ENCODE measurements at regions not wholly inside any gene's neighbourhood (a gene's known extent, or its start where the extent isn't known, plus 50 kb on each side); places are given as distances from the start of the nearest gene placed in this dataset.

GRCh38 chr4:45099471-45099870 lies 373.1 kb upstream of the GNPDA2 start:
- H3K27ac ChIP-seq (ENCODE audit: low read depth in 2 of 2, low read length in 2 of 2) = no peak overlapping the region

GRCh38 chr4:45094684-45095083 lies 368.3 kb upstream of the GNPDA2 start:
- no peak overlapping the region for H3K4me3 ChIP-seq (ENCODE audit: low read length in 2 of 2)
- no peaks in the 10 kb centered on the region for H3K4me1 ChIP-seq (ENCODE audit: control insufficient read depth in 2 of 2, insufficient read depth in 2 of 2, low read length in 2 of 2)
- H3K27ac ChIP-seq (ENCODE audit: low read depth in 2 of 2, low read length in 2 of 2) = no peak overlapping the region
- no peaks in the 10 kb centered on the region for H3K27me3 ChIP-seq (ENCODE audit: control insufficient read depth in 2 of 2, insufficient read depth in 2 of 2, low read length in 2 of 2)
- H3K36me3 ChIP-seq (ENCODE audit: control insufficient read depth in 2 of 2, insufficient read depth in 2 of 2, low read length in 2 of 2) = no peaks in the 10 kb centered on the region
- H3K9me3 ChIP-seq (ENCODE audit: control insufficient read depth in 2 of 2, low read length in 2 of 2) = peaks cover 0 to 6% of the 10 kb centered on the region in 2 donors
- no peak overlapping the region for H3K9ac ChIP-seq (ENCODE audit: low read depth in 1 of 2, low read length in 2 of 2)

More at GRCh38 chr4:45099471-45099870, 373.1 kb upstream of the GNPDA2 start:
- H3K4me1 ChIP-seq (ENCODE audit: control insufficient read depth in 2 of 2, insufficient read depth in 2 of 2, low read length in 2 of 2) = no peaks in the 10 kb centered on the region
- H3K9me3 ChIP-seq (ENCODE audit: control insufficient read depth in 2 of 2, low read length in 2 of 2) = no peaks in the 10 kb centered on the region
- no peaks in the 10 kb centered on the region for H3K36me3 ChIP-seq (ENCODE audit: control insufficient read depth in 2 of 2, insufficient read depth in 2 of 2, low read length in 2 of 2)
- H3K9ac ChIP-seq (ENCODE audit: low read depth in 1 of 2, low read length in 2 of 2) = no peak overlapping the region
- no peak overlapping the region for H3K4me3 ChIP-seq (ENCODE audit: low read length in 2 of 2)
- no peaks in the 10 kb centered on the region for H3K27me3 ChIP-seq (ENCODE audit: control insufficient read depth in 2 of 2, insufficient read depth in 2 of 2, low read length in 2 of 2)

GRCh38 chr4:45082101-45082500 lies 355.7 kb upstream of the GNPDA2 start:
- H3K4me3 ChIP-seq (ENCODE audit: low read length in 2 of 2) = no peak overlapping the region
- H3K27me3 ChIP-seq (ENCODE audit: control insufficient read depth in 2 of 2, insufficient read depth in 2 of 2, low read length in 2 of 2) = no peaks in the 10 kb centered on the region
- no peak overlapping the region for H3K9ac ChIP-seq (ENCODE audit: low read depth in 1 of 2, low read length in 2 of 2)
- no peaks in the 10 kb centered on the region for H3K9me3 ChIP-seq (ENCODE audit: control insufficient read depth in 2 of 2, low read length in 2 of 2)
- no peaks in the 10 kb centered on the region for H3K36me3 ChIP-seq (ENCODE audit: control insufficient read depth in 2 of 2, insufficient read depth in 2 of 2, low read length in 2 of 2)
- H3K27ac ChIP-seq (ENCODE audit: low read depth in 2 of 2, low read length in 2 of 2) = no peak overlapping the region
- no peaks in the 10 kb centered on the region for H3K4me1 ChIP-seq (ENCODE audit: control insufficient read depth in 2 of 2, insufficient read depth in 2 of 2, low read length in 2 of 2)

- Histone ChIP-seq H3K36me3 (ENCODE audit: control insufficient read depth in 2 of 2, insufficient read depth in 2 of 2, low read length in 2 of 2) (no peaks in the 10 kb centered on the region), H3K4me1 (ENCODE audit: control insufficient read depth in 2 of 2, insufficient read depth in 2 of 2, low read length in 2 of 2) (no peaks in the 10 kb centered on the region), H3K4me3 (ENCODE audit: low read length in 2 of 2) (no peak overlapping the region), H3K9ac (ENCODE audit: low read depth in 1 of 2, low read length in 2 of 2) (no peak overlapping the region), H3K9me3 (ENCODE audit: control insufficient read depth in 2 of 2, low read length in 2 of 2) (no peaks in the 10 kb centered on the region), H3K27ac (ENCODE audit: low read depth in 2 of 2, low read length in 2 of 2) (no peak overlapping the region), H3K27me3 (ENCODE audit: control insufficient read depth in 2 of 2, insufficient read depth in 2 of 2, low read length in 2 of 2) (no peaks in the 10 kb centered on the region)
Observed at GRCh38 chr4:45079616-45080015, 353.3 kb upstream of the GNPDA2 start.

GRCh38 chr4:45078201-45078600 lies 351.8 kb upstream of the GNPDA2 start:
- no peaks in the 10 kb centered on the region for H3K36me3 ChIP-seq (ENCODE audit: control insufficient read depth in 2 of 2, insufficient read depth in 2 of 2, low read length in 2 of 2)

GRCh38 chr4:45072981-45073380 lies 346.6 kb upstream of the GNPDA2 start:
- H3K27ac ChIP-seq (ENCODE audit: low read depth in 2 of 2, low read length in 2 of 2) = no peak overlapping the region
- H3K4me1 ChIP-seq (ENCODE audit: control insufficient read depth in 2 of 2, insufficient read depth in 2 of 2, low read length in 2 of 2) = no peaks in the 10 kb centered on the region
- no peak overlapping the region for H3K9ac ChIP-seq (ENCODE audit: low read depth in 1 of 2, low read length in 2 of 2)
- no peaks in the 10 kb centered on the region for H3K36me3 ChIP-seq (ENCODE audit: control insufficient read depth in 2 of 2, insufficient read depth in 2 of 2, low read length in 2 of 2)
- no peaks in the 10 kb centered on the region for H3K27me3 ChIP-seq (ENCODE audit: control insufficient read depth in 2 of 2, insufficient read depth in 2 of 2, low read length in 2 of 2)
- no peaks in the 10 kb centered on the region for H3K9me3 ChIP-seq (ENCODE audit: control insufficient read depth in 2 of 2, low read length in 2 of 2)
- H3K4me3 ChIP-seq (ENCODE audit: low read length in 2 of 2) = no peak overlapping the region

More at GRCh38 chr4:45078201-45078600, 351.8 kb upstream of the GNPDA2 start:
- H3K4me3 ChIP-seq (ENCODE audit: low read length in 2 of 2) = no peak overlapping the region
- no peak overlapping the region for H3K27ac ChIP-seq (ENCODE audit: low read depth in 2 of 2, low read length in 2 of 2)
- H3K4me1 ChIP-seq (ENCODE audit: control insufficient read depth in 2 of 2, insufficient read depth in 2 of 2, low read length in 2 of 2) = no peaks in the 10 kb centered on the region
- H3K27me3 ChIP-seq (ENCODE audit: control insufficient read depth in 2 of 2, insufficient read depth in 2 of 2, low read length in 2 of 2) = no peaks in the 10 kb centered on the region
- H3K9me3 ChIP-seq (ENCODE audit: control insufficient read depth in 2 of 2, low read length in 2 of 2) = no peaks in the 10 kb centered on the region
- H3K9ac ChIP-seq (ENCODE audit: low read depth in 1 of 2, low read length in 2 of 2) = no peak overlapping the region

GRCh38 chr4:45064741-45065140 lies 338.4 kb upstream of the GNPDA2 start:
- H3K27me3 ChIP-seq (ENCODE audit: control insufficient read depth in 2 of 2, insufficient read depth in 2 of 2, low read length in 2 of 2) = no peaks in the 10 kb centered on the region

GRCh38 chr4:45063696-45064095 lies 337.3 kb upstream of the GNPDA2 start:
- no peaks in the 10 kb centered on the region for H3K27me3 ChIP-seq (ENCODE audit: control insufficient read depth in 2 of 2, insufficient read depth in 2 of 2, low read length in 2 of 2)
- no peak overlapping the region for H3K27ac ChIP-seq (ENCODE audit: low read depth in 2 of 2, low read length in 2 of 2)
- H3K4me1 ChIP-seq (ENCODE audit: control insufficient read depth in 2 of 2, insufficient read depth in 2 of 2, low read length in 2 of 2) = no peaks in the 10 kb centered on the region

More at GRCh38 chr4:45064741-45065140, 338.4 kb upstream of the GNPDA2 start:
- Histone ChIP-seq H3K4me1 (ENCODE audit: control insufficient read depth in 2 of 2, insufficient read depth in 2 of 2, low read length in 2 of 2) (no peaks in the 10 kb centered on the region), H3K36me3 (ENCODE audit: control insufficient read depth in 2 of 2, insufficient read depth in 2 of 2, low read length in 2 of 2) (no peaks in the 10 kb centered on the region), H3K4me3 (ENCODE audit: low read length in 2 of 2) (no peak overlapping the region), H3K9me3 (ENCODE audit: control insufficient read depth in 2 of 2, low read length in 2 of 2) (no peaks in the 10 kb centered on the region), H3K27ac (ENCODE audit: low read depth in 2 of 2, low read length in 2 of 2) (no peak overlapping the region), H3K9ac (ENCODE audit: low read depth in 1 of 2, low read length in 2 of 2) (no peak overlapping the region)

GRCh38 chr4:45062935-45063545 lies 336.7 kb upstream of the GNPDA2 start:
- H3K9me3 ChIP-seq (ENCODE audit: control insufficient read depth in 2 of 2, low read length in 2 of 2) = no peaks in the 10 kb centered on the region
- H3K36me3 ChIP-seq (ENCODE audit: control insufficient read depth in 2 of 2, insufficient read depth in 2 of 2, low read length in 2 of 2) = no peaks in the 10 kb centered on the region
- H3K27me3 ChIP-seq (ENCODE audit: control insufficient read depth in 2 of 2, insufficient read depth in 2 of 2, low read length in 2 of 2) = no peaks in the 10 kb centered on the region
- H3K27ac ChIP-seq (ENCODE audit: low read depth in 2 of 2, low read length in 2 of 2) = no peak overlapping the region
- H3K4me3 ChIP-seq (ENCODE audit: low read length in 2 of 2) = no peak overlapping the region
- no peaks in the 10 kb centered on the region for H3K4me1 ChIP-seq (ENCODE audit: control insufficient read depth in 2 of 2, insufficient read depth in 2 of 2, low read length in 2 of 2)
- H3K9ac ChIP-seq (ENCODE audit: low read depth in 1 of 2, low read length in 2 of 2) = no peak overlapping the region

More at GRCh38 chr4:45063696-45064095, 337.3 kb upstream of the GNPDA2 start:
- Histone ChIP-seq H3K36me3 (ENCODE audit: control insufficient read depth in 2 of 2, insufficient read depth in 2 of 2, low read length in 2 of 2) (no peaks in the 10 kb centered on the region), H3K4me3 (ENCODE audit: low read length in 2 of 2) (no peak overlapping the region), H3K9me3 (ENCODE audit: control insufficient read depth in 2 of 2, low read length in 2 of 2) (no peaks in the 10 kb centered on the region), H3K9ac (ENCODE audit: low read depth in 1 of 2, low read length in 2 of 2) (no peak overlapping the region)

- no peaks in the 10 kb centered on the region for H3K36me3 ChIP-seq (ENCODE audit: control insufficient read depth in 2 of 2, insufficient read depth in 2 of 2, low read length in 2 of 2)
- no peaks in the 10 kb centered on the region for H3K4me1 ChIP-seq (ENCODE audit: control insufficient read depth in 2 of 2, insufficient read depth in 2 of 2, low read length in 2 of 2)
- no peak overlapping the region for H3K27ac ChIP-seq (ENCODE audit: low read depth in 2 of 2, low read length in 2 of 2)
- no peaks in the 10 kb centered on the region for H3K27me3 ChIP-seq (ENCODE audit: control insufficient read depth in 2 of 2, insufficient read depth in 2 of 2, low read length in 2 of 2)
- no peaks in the 10 kb centered on the region for H3K9me3 ChIP-seq (ENCODE audit: control insufficient read depth in 2 of 2, low read length in 2 of 2)
- H3K4me3 ChIP-seq (ENCODE audit: low read length in 2 of 2) = no peak overlapping the region
- H3K9ac ChIP-seq (ENCODE audit: low read depth in 1 of 2, low read length in 2 of 2) = no peak overlapping the region
Observed at GRCh38 chr4:45043911-45044310, 317.6 kb upstream of the GNPDA2 start.

Measured in mucosa of rectum (tissue), 2 donors.